GM19351 (cell line): ENCODE measurements at regions not wholly inside any gene's neighbourhood (a gene's known extent, or its start where the extent isn't known, plus 50 kb on each side); places are given as distances from the start of the nearest gene placed in this dataset.
"Not testable (repeated sequence)": the region's sequence is repeated elsewhere in the genome, so short reads cannot be mapped to it uniquely, and the experiment has no call there.

Experiments
- ATAC-seq: cut with Tn5 transposase; IDR thresholded peaks from one replicate; pipeline ENCODE4 v1.9.1; 2021; ENCODE audit warnings: mild to moderate bottlenecking, moderate library complexity; ENCODE audit not compliant: unreplicated experiment

DNA sequence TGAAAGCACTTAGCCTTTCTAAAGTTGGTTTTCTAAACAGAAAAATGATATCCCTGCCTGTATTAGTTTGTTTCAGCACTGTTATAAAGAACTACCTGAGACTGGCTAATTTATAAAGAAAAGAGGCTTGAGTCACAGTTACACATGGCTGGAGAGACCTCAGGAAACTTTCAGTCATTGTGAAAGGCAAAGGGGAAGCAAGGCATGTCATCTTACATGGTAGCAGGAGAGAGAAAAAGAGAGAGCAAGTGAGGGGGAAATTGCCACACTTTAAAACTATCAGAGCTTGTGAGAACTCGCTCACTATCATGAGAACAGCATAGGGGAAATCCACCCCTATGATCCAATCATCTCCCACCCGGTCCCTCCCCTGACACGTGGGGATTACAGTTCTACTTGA lies 64.9 kb downstream of the FAM170A start:
- peak; percentile 76 for ATAC-seq

DNA sequence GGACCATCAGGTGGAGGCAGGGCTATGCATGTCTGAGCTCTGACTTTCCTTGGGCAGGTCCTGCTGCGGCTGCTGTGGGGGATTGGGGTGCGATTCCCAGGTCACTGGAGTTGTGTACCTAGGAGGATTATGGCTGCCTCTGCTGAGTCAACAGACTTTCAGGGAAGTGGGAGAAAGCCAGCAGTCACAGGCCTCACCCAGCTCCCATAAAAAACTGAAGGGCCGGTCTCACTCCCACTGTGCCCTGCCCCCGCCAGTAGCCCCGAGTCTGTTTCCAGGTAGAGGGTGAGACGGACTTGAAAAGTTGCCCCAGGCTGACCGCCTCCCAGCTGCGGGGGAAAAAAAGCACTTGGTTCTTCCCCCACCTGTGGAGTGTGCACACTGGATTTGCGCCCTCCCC lies 76.7 kb downstream of the FAM170A start:
- ATAC-seq = no peak

DNA sequence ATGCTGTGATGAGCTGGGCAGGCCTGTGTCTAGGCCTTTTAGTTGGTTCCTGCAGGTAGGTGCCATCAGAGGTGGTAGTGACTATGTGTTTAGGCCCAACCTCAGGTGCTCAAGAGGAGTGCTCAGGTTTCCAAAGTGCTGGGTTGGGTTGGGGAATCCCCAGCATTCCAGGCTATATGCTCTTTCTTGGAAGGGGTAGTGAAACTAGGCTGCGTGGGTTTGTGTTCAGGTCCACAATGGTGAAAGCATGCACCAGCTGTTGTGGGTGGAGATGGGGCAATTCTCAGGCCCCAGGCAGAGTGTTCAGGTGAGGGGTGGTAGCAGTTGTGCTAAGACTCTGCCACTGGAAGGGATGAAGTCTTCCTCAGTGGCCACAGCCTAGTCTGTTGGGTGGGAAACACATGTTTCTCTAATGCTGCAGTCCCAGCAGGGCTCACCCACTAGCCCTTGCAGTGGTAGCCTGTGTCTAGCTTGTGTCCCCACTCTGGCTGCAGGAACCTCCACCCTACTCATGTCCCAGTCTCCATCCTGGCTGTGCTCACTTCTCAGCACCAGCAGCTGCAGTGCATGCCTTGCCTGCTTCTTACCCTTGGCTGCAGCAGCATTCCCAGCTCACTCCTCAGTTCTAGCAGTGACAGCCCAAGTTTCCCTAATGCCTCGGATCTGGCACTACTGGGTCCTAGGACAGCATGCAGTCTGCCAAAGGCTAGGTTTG lies 78.9 kb downstream of the FAM170A start:
- ATAC-seq = peak; percentile 39

DNA sequence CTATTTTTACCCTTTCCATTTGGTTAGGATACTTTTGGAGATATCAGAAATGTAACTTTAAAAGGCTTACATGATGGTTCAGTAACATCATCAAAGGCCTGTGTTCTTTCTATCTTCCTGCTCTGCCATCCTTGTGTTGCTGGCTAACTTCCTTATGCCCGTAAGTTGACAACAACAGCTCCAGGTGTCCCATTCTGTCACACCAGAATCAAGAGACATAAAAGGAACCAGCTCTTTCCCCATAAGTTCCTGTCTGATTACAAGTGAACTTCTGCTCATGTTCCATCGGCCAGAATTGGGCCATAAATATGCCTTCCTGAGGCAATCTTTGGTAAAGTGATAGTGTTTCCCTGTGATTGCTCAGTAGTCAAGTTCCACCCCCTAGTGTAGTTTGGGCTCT lies 92.4 kb downstream of the FAM170A start:
- ATAC-seq = no peak

DNA sequence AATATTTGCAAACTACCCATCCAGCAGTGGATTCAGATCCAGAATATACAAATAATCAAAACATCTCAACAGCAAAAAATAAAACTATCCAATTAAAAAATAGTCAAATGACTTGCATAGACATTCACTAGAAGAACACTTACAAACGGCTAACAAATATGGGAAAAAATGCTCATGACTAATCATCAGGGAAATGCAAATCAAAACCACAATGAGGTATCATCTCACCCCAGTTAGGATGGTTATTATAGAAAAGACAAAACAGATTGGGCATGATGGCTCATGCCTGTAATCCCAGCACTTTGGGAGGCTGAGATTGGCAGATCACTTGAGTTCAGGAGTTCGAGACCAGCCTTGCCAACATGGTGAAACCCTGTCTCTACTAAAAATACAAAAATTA lies 95.9 kb downstream of the FAM170A start:
- not testable (repeated sequence) for ATAC-seq

DNA sequence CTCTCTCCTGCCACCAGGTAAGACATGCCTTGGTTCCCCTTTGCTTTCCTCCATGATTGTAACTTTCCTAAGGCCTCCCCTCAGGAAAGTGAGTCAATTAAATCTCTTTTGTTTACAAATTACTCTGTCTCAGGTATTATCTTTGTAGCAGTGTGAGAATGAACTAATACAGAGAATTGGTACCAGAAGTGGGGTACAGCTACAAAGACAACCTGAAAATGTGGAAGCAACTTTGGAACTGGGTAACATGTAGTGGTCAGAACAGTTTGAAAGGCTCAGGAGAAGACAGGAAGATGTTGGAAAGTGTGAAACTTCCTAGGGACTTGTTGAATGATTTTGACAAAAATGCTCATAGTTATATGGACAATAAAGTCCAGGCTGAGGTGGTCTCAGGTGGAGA lies 97.2 kb downstream of the FAM170A start:
- no peak for ATAC-seq

DNA sequence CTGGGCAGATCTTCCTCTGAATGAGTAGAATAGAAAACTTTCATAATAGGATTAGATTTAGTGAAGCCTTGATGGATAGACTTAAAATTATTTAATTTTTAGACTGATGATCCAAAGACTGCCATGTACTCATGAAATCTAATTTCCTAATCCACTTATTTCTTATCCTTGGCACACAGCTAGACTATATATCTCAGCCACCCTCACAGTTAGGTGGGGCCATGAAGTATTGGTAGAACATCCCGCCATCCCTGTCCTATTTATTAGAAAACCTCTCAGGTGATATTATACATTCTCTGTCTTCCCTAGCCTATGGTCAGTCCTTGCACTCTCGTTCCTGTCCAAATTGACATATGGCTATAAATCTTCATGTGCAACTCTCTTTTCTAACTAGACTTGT lies 110.9 kb downstream of the FAM170A start:
- ATAC-seq = no peak

DNA sequence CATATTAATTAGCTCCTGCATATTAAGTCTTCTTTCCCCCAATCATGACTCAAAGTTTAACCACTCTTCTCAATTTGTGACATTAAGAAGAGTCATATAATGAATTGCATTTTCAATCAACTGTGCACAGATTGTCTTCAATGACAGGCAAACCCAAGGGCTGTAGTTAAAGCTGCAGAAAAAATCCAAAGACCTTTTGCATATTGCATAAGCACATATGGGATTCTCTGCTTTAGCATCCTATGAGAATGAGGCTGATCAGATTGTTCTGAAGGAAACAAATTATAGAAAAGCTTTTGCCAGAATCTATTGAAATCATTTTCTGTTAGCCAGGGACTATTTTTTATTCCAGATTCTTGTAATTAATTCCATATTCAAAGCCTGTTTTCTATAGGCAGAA lies 112.3 kb downstream of the FAM170A start:
- no peak for ATAC-seq

DNA sequence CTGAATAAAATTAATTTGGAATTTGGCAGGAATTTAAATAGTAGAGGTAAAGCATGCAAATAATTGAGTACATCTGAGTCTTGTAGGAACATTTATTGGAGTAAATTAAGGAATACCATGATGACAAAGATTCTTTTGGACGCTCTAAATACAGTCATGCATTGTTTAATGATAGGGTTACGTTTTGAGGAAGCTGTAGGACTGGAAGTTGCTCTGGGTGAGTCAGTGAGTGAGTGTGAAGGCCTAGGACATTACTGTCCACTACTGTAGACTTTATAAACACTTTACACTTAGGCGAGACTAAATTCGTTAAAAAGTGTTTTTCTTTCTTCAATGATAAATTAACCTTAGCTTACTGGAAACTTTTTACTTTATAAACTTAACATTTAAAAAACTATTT lies 113.0 kb downstream of the FAM170A start:
- ATAC-seq = no peak

DNA sequence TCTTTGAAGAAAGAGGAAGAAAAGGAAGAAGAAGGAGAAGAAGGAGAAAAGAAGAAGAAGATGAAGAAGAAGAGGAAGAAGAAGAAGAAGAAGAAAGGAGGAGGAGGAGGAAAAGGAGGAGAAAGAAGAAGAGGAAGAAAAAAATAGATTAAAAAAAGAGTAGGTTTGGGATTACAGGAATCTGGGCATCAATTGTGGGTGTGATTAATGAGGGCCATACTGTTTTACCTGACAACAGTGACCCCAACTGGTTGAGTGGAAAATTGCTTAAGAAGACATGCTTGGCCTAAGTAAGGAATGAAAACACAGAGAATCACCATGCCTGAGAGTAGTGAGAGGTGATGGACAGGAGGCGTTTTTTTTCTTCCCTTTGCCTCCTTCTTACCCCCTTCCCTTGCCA lies 114.6 kb downstream of the FAM170A start:
- peak; percentile 96 for ATAC-seq

DNA sequence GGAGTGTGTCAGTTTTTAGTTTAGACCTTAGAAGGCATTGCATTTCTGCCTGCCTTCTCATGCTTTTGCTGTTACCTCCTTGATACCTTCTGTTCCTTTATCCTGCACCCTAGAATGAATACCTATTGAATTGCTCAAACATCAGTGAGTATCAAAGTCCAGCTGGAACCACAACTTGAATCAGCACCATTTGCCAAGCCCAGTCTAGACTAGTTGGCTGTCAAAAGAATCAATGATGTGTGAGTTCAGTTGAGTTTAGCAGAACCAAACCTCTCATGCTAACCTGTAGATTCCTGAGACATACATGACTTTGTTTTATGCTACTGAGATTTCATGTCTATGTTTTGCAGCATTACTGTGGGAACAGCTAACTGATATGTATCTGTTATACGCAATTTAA lies 116.6 kb downstream of the FAM170A start:
- no peak for ATAC-seq

DNA sequence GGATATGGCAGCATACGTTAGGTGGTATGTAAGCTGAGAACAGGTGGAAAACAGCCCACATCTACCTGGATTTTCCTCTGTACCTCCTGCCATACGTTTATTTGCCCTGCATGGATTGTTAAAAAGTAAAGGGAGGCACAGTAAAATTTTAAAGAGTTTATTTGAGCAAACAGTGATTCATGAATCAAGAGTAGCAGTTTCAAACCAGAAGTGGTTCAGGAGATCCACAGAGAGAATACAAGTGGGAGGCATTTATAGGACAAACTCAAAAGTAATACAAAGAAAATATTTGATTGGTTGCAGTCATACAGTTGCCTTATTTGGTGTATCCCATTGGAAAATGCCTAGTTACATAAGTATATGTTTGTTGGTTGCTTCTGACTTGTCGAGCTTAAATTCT lies 117.6 kb downstream of the FAM170A start:
- no peak for ATAC-seq

DNA sequence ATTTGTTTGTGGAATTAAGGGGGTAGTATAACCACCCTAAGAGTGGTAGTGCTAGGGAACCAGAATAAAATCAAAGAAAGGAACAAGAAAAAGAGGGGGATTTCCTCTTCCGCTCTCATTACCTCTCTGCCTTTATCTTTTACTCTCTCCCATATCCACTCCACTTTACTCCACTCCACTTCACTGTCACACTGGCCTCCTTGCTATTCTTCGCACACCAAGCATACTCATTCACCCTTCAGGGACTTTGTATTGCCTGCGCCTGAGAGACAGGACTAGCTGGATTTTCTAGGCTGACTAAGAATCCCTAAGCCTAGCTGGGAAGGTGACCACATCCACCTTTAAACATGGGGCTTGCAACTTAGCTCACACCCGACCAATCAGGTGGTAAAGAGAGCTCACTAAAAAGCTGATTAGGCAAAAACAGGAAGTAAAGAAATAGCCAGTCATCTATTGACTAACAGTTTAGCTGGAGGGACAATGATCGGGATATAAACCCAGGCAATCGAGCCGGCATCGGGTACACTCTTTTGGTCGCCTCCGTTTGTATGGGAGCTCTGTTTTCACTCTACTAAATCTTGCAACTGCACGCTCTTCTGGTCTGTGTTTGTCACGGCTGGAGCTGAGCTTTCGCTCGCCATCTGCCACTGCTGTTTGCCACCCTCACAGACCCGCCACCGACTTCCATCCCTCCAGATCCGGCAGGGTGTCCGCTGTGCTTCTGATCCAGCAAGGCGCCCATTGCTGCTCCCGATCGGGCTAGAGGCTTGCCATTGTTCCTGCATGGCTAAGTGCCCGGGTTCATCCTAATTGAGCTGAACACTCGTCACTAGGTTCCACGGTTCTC lies 121.8 kb downstream of the FAM170A start:
- ATAC-seq = no peak

DNA sequence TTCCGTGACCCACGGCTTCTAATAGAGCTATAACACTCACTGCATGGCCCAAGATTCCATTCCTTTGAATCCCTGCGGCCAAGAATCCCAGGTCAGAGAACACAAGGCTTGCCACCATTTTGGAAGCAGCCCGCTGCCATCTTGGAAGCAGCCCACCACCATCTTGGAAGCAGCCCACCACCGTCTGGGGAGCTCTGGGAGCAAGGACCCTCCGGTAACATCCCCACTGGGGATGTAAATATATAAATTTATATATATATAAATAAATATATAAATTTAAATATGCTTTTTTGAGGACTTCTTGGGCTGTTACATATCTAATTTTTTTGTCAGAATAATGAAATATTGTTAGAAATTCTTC lies 122.4 kb downstream of the FAM170A start:
- no peak for ATAC-seq

DNA sequence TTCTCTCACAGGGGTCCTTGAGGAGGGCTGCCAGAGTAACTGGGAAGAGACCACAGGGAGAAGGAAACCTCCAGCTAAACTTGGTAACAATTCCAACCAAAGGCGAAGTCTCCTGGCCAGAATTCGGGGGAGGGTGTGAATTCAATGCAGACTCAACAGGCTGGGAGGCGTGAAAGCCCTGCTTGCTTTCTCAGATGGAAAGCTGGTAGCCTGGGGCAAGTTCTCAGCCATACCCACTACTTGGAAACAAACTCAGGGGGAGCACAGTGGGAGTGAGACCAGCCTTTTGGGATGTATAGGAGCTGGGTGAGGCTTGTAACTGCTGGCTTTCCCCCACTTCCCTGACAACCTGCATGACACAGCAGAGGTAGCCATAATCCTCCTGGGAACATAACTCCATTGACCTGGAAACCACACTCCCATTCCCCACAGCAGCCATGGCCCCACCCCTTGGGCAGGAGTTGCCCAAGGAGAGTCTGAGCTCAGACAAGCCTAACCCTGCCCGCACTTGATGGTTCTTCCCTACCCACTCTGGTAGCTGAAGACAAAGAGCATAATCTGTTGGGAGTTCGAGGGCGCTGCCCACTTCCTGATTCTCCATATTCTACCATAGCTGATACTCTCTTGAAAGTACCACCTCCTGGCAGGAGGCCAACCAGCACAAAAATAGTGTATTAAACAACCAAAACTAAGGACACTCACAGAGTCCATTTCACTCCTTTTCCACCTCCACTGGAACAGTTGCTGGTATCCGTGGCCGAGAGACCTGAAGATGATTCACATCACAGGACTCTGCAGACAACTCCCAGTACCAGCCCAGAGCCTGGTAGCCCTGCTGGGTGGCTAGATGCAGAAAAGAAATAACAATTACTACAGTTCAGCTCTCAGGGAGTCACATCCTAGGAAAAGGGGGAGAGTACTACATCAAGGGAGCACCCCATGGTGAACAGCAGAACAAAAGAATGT lies 123.8 kb downstream of the FAM170A start:
- no peak for ATAC-seq

DNA sequence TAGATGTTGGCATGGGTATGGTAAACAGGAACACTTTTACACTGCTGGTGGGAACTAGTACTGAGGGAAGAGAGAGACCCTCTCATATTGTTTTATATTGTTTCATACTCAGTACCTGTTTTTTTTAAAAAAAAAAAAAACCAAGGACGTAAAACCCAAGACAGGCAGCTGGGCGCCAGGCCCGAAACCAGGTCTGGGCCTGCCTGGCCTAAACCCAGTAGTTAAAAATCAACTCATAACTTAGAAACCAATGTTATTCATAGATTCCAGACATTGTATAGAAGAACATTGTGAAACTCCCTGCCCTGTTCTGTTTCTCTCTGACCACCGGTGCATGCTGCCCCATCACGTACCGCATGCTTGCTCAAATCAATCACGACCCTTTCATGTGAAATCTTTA lies 125.5 kb downstream of the FAM170A start:
- not testable (repeated sequence) for ATAC-seq

DNA sequence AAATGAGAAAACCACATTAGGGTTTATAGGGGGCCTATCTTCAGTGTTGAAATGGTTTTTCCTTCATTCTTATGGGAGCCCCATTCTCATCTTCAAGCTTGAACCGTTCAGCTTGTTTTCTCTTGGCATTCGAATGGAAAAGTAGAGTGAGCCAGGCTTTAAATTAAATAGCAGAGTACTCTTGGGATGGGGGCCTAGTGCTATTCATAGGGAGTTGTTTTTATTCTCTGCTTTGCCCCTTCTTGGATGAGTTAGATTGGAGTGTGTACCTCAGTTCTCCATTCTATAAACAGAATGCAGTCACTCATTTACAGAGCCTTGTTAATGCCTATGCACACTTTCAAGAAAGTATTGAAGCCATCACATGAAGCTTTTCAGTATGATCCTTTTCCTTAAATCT lies 127.9 kb downstream of the FAM170A start:
- ATAC-seq = no peak

DNA sequence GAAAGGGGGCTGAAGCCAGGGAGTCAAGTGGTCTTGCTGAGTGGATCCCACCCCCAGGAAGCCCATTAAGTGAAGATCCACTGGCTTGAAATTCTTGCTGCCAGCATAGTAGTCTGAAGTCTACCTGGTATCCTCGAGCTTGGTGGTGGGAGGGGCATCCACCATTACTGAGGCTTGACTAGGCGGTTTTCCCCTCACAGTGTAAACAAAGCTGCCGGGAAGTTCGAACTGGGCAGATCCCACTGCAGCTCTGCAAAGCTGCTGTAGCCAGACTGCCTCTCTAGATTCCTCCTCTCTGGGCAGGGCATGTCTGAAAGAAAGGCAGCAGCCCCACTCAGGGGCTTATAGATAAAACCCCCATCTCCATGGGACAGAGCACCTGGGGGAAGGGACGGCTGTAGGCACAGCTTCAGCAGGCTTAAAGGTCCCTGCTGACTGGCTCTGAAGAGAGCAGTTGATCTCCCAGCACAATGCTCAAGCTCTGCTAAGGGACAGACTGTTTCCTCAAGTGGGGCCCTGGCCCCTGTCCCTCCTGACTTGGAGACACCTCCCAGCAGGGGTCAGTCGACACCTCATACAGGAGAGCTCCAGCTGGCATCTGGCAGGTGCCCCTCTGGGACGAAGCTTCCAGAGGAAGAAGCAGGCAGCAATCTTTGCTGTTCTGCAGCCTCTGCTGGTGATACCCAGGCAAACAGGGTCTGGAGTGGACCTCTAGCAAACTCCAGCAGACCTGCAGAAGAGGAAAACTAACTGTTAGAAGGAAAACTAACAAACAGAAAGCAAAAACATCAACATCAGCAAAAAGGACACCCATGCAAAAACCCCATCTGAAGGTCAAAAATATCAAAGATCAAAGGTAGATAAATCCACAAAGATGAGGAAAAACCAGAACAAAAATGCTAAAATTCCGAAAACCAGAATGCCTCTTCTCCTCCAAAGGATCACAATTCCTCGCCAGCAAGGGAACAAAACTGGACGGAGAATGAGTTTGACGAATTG lies 140.6 kb downstream of the FAM170A start:
- not testable (repeated sequence) for ATAC-seq

DNA sequence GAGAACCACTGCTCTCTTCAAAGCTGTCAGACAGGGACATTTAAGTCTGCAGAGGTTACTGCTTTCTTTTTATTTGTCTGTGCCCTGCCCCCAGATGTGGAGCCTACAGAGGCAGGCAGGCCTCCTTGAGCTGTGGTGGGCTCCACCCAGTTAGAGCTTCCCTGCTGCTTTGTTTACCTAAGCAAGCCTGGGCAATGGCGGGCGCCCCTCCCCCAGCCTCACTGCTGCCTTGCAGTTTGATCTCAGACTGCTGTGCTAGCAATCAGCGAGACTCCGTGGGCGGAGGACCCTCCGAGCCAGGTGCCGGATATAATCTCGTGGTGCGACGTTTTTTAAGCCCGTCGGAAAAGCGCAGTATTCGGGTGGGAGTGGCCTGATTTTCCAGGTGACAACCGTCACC lies 150.8 kb downstream of the FAM170A start:
- ATAC-seq = not testable (repeated sequence)

DNA sequence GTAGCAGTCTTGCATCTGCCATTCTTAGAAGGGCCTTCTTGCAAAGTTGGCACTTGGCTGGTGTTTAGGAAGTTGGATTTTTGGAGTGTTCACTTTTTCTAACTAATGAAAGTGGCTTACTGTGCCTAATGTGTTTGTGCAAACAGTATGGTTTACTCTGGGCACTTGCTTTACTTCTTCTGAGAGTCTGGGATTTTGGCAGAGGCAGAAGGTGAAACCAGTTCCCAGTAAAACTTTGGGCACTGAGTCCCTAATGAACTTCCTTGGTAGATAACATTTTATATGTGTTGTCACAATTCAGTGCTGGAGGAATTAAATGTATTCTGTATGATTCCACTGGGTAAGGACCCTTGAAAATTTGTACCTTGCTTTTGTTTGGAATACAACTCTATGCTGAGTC lies 155.7 kb downstream of the FAM170A start:
- no peak for ATAC-seq
